ENCODE measurements at regions not wholly inside any gene's neighbourhood (a gene's known extent, or its start where the extent isn't known, plus 50 kb on each side); places are given as distances from the start of the nearest gene placed in this dataset.

- Histone ChIP-seq H3K27ac (ENCODE audit: insufficient read depth, low read length, poor library complexity, severe bottlenecking) (no peak overlapping the region), H3K4me3 (ENCODE audit: low read depth, low read length) (no peak overlapping the region), H3K27me3 (ENCODE audit: control insufficient read depth, insufficient read depth, low read length) (no peaks in the 10 kb centered on the region), H3K4me1 (ENCODE audit: control insufficient read depth, insufficient read depth, low read length, poor library complexity, severe bottlenecking) (no peaks in the 10 kb centered on the region), H3K9me3 (ENCODE audit: control insufficient read depth in 2 of 2, low read length in 2 of 2) (no peaks in the 10 kb centered on the region), H3K36me3 (ENCODE audit: control insufficient read depth, insufficient read depth, low read length) (no peaks in the 10 kb centered on the region)
- no peaks in the 10 kb centered on the region for H3K36me3 Mint-ChIP-seq
- H3K4me1 Mint-ChIP-seq: no peaks in the 10 kb centered on the region
- ATAC-seq (ENCODE audit: low read depth in 2 of 2): no peak
- no peak for DNase-seq
- peaks cover 0 to 23% (median 3%) of the 10 kb centered on the region in 7 donors for H3K9me3 Mint-ChIP-seq
- no peaks in the 10 kb centered on the region for H3K27me3 Mint-ChIP-seq
- H3K4me3 Mint-ChIP-seq: no peak overlapping the region
- H3K27ac Mint-ChIP-seq: no peak overlapping the region
These were observed 149.2 kb downstream of the GNAT3 start for GRCh38 chr7:80362677-80363076.

GRCh38 chr7:80362010-80362618 lies 149.8 kb downstream of the GNAT3 start:
- Mint-ChIP-seq H3K27me3 (no peaks in the 10 kb centered on the region), H3K27ac (no peak overlapping the region)
- no peak for ATAC-seq (ENCODE audit: low read depth in 2 of 2)

GRCh38 chr7:80359476-80359875 lies 152.4 kb downstream of the GNAT3 start:
- peaks cover 0 to 4% of the 10 kb centered on the region in 2 experiments for H3K9me3 ChIP-seq (ENCODE audit: control insufficient read depth in 2 of 2, low read length in 2 of 2)
- no peak overlapping the region for H3K4me3 ChIP-seq (ENCODE audit: low read depth, low read length)
- H3K36me3 Mint-ChIP-seq: no peaks in the 10 kb centered on the region
- H3K4me1 Mint-ChIP-seq: no peaks in the 10 kb centered on the region
- no peaks in the 10 kb centered on the region for H3K27me3 Mint-ChIP-seq
- H3K4me1 ChIP-seq (ENCODE audit: control insufficient read depth, insufficient read depth, low read length, poor library complexity, severe bottlenecking): no peaks in the 10 kb centered on the region
- H3K27ac Mint-ChIP-seq: no peak overlapping the region
- DNase-seq: no peak
- no peaks in the 10 kb centered on the region for H3K27me3 ChIP-seq (ENCODE audit: control insufficient read depth, insufficient read depth, low read length)
- no peak overlapping the region for H3K27ac ChIP-seq (ENCODE audit: insufficient read depth, low read length, poor library complexity, severe bottlenecking)
- no peak for ATAC-seq (ENCODE audit: low read depth in 2 of 2)
- no peaks in the 10 kb centered on the region for H3K36me3 ChIP-seq (ENCODE audit: control insufficient read depth, insufficient read depth, low read length)
- H3K9me3 Mint-ChIP-seq: peaks cover 0 to 19% (median 4%) of the 10 kb centered on the region in 7 donors
- H3K4me3 Mint-ChIP-seq: no peak overlapping the region

More at GRCh38 chr7:80362010-80362618, 149.8 kb downstream of the GNAT3 start:
- no peak overlapping the region for H3K27ac ChIP-seq (ENCODE audit: insufficient read depth, low read length, poor library complexity, severe bottlenecking)
- H3K4me1 Mint-ChIP-seq: no peaks in the 10 kb centered on the region
- peaks cover 0 to 23% (median 6%) of the 10 kb centered on the region in 7 donors for H3K9me3 Mint-ChIP-seq
- H3K4me1 ChIP-seq (ENCODE audit: control insufficient read depth, insufficient read depth, low read length, poor library complexity, severe bottlenecking): no peaks in the 10 kb centered on the region
- H3K27me3 ChIP-seq (ENCODE audit: control insufficient read depth, insufficient read depth, low read length): no peaks in the 10 kb centered on the region
- H3K4me3 ChIP-seq (ENCODE audit: low read depth, low read length): no peak overlapping the region
- H3K9me3 ChIP-seq (ENCODE audit: control insufficient read depth in 2 of 2, low read length in 2 of 2): no peaks in the 10 kb centered on the region
- no peak overlapping the region for H3K4me3 Mint-ChIP-seq
- no peaks in the 10 kb centered on the region for H3K36me3 ChIP-seq (ENCODE audit: control insufficient read depth, insufficient read depth, low read length)
- no peak for DNase-seq
- no peaks in the 10 kb centered on the region for H3K36me3 Mint-ChIP-seq

- H3K9me3 Mint-ChIP-seq: peaks cover 1 to 16% (median 4%) of the 10 kb centered on the region in 7 donors
- ATAC-seq (ENCODE audit: low read depth in 2 of 2) (no peak), DNase-seq (no peak)
- no peaks in the 10 kb centered on the region for H3K27me3 ChIP-seq (ENCODE audit: control insufficient read depth, insufficient read depth, low read length)
- H3K27ac ChIP-seq (ENCODE audit: insufficient read depth, low read length, poor library complexity, severe bottlenecking): no peak overlapping the region
- no peak overlapping the region for H3K4me3 ChIP-seq (ENCODE audit: low read depth, low read length)
- H3K27ac Mint-ChIP-seq: no peak overlapping the region
- H3K36me3 Mint-ChIP-seq: no peaks in the 10 kb centered on the region
- H3K36me3 ChIP-seq (ENCODE audit: control insufficient read depth, insufficient read depth, low read length): no peaks in the 10 kb centered on the region
- H3K27me3 Mint-ChIP-seq: no peaks in the 10 kb centered on the region
- no peaks in the 10 kb centered on the region for H3K4me1 Mint-ChIP-seq
- H3K9me3 ChIP-seq (ENCODE audit: control insufficient read depth in 2 of 2, low read length in 2 of 2): peaks cover 0 to 4% of the 10 kb centered on the region in 2 experiments
- no peaks in the 10 kb centered on the region for H3K4me1 ChIP-seq (ENCODE audit: control insufficient read depth, insufficient read depth, low read length, poor library complexity, severe bottlenecking)
- no peak overlapping the region for H3K4me3 Mint-ChIP-seq
These were observed 152.8 kb downstream of the GNAT3 start for GRCh38 chr7:80359029-80359428.

- ATAC-seq (ENCODE audit: low read depth in 2 of 2): no peak
- Histone ChIP-seq H3K36me3 (ENCODE audit: control insufficient read depth, insufficient read depth, low read length) (no peaks in the 10 kb centered on the region), H3K4me3 (ENCODE audit: low read depth, low read length) (no peak overlapping the region), H3K27ac (ENCODE audit: insufficient read depth, low read length, poor library complexity, severe bottlenecking) (no peak overlapping the region), H3K4me1 (ENCODE audit: control insufficient read depth, insufficient read depth, low read length, poor library complexity, severe bottlenecking) (no peaks in the 10 kb centered on the region), H3K27me3 (ENCODE audit: control insufficient read depth, insufficient read depth, low read length) (no peaks in the 10 kb centered on the region), H3K9me3 (ENCODE audit: control insufficient read depth in 2 of 2, low read length in 2 of 2) (peaks cover 0 to 4% of the 10 kb centered on the region in 2 experiments)
- Mint-ChIP-seq H3K27ac (no peak overlapping the region), H3K36me3 (no peaks in the 10 kb centered on the region), H3K27me3 (no peaks in the 10 kb centered on the region), H3K4me1 (no peaks in the 10 kb centered on the region), H3K4me3 (no peak overlapping the region), H3K9me3 (peaks cover 1 to 13% (median 5%) of the 10 kb centered on the region in 7 donors)
- DNase-seq: no peak
These were observed 154.3 kb downstream of the GNAT3 start for GRCh38 chr7:80357530-80357929.

- peaks cover 0 to 13% (median 7%) of the 10 kb centered on the region in 7 donors for H3K9me3 Mint-ChIP-seq
- no peak overlapping the region for H3K4me3 Mint-ChIP-seq
- no peak for DNase-seq
- no peaks in the 10 kb centered on the region for H3K27me3 ChIP-seq (ENCODE audit: control insufficient read depth, insufficient read depth, low read length)
- H3K27me3 Mint-ChIP-seq: no peaks in the 10 kb centered on the region
- H3K27ac ChIP-seq (ENCODE audit: insufficient read depth, low read length, poor library complexity, severe bottlenecking): no peak overlapping the region
- no peaks in the 10 kb centered on the region for H3K4me1 Mint-ChIP-seq
- peaks cover 0 to 2% of the 10 kb centered on the region in 2 experiments for H3K9me3 ChIP-seq (ENCODE audit: control insufficient read depth in 2 of 2, low read length in 2 of 2)
- H3K4me1 ChIP-seq (ENCODE audit: control insufficient read depth, insufficient read depth, low read length, poor library complexity, severe bottlenecking): no peaks in the 10 kb centered on the region
- no peak overlapping the region for H3K4me3 ChIP-seq (ENCODE audit: low read depth, low read length)
- H3K36me3 Mint-ChIP-seq: no peaks in the 10 kb centered on the region
- no peaks in the 10 kb centered on the region for H3K36me3 ChIP-seq (ENCODE audit: control insufficient read depth, insufficient read depth, low read length)
- no peak overlapping the region for H3K27ac Mint-ChIP-seq
- ATAC-seq (ENCODE audit: low read depth in 2 of 2): no peak
These were observed 161.4 kb downstream of the GNAT3 start for GRCh38 chr7:80350430-80350829.

GRCh38 chr7:80348223-80348622 lies 163.6 kb downstream of the GNAT3 start:
- Histone ChIP-seq H3K4me3 (ENCODE audit: low read depth, low read length) (no peak overlapping the region), H3K27ac (ENCODE audit: insufficient read depth, low read length, poor library complexity, severe bottlenecking) (no peak overlapping the region), H3K36me3 (ENCODE audit: control insufficient read depth, insufficient read depth, low read length) (no peaks in the 10 kb centered on the region), H3K4me1 (ENCODE audit: control insufficient read depth, insufficient read depth, low read length, poor library complexity, severe bottlenecking) (no peaks in the 10 kb centered on the region), H3K9me3 (ENCODE audit: control insufficient read depth in 2 of 2, low read length in 2 of 2) (no peaks in the 10 kb centered on the region), H3K27me3 (ENCODE audit: control insufficient read depth, insufficient read depth, low read length) (no peaks in the 10 kb centered on the region)
- no peak for ATAC-seq (ENCODE audit: low read depth in 2 of 2)
- H3K27ac Mint-ChIP-seq: no peak overlapping the region
- no peaks in the 10 kb centered on the region for H3K27me3 Mint-ChIP-seq
- peaks cover 0 to 9% (median 3%) of the 10 kb centered on the region in 7 donors for H3K9me3 Mint-ChIP-seq
- H3K4me3 Mint-ChIP-seq: no peak overlapping the region
- H3K36me3 Mint-ChIP-seq: no peaks in the 10 kb centered on the region
- DNase-seq: no peak
- H3K4me1 Mint-ChIP-seq: no peaks in the 10 kb centered on the region

GRCh38 chr7:80347173-80347572 lies 164.7 kb downstream of the GNAT3 start:
- Histone ChIP-seq H3K36me3 (ENCODE audit: control insufficient read depth, insufficient read depth, low read length) (no peaks in the 10 kb centered on the region), H3K27ac (ENCODE audit: insufficient read depth, low read length, poor library complexity, severe bottlenecking) (no peak overlapping the region), H3K4me1 (ENCODE audit: control insufficient read depth, insufficient read depth, low read length, poor library complexity, severe bottlenecking) (no peaks in the 10 kb centered on the region), H3K4me3 (ENCODE audit: low read depth, low read length) (no peak overlapping the region), H3K9me3 (ENCODE audit: control insufficient read depth in 2 of 2, low read length in 2 of 2) (no peaks in the 10 kb centered on the region), H3K27me3 (ENCODE audit: control insufficient read depth, insufficient read depth, low read length) (no peaks in the 10 kb centered on the region)
- Mint-ChIP-seq H3K4me1 (no peaks in the 10 kb centered on the region), H3K36me3 (no peaks in the 10 kb centered on the region), H3K9me3 (peaks cover 0 to 8% (median 4%) of the 10 kb centered on the region in 7 donors), H3K4me3 (no peak overlapping the region), H3K27ac (no peak overlapping the region), H3K27me3 (no peaks in the 10 kb centered on the region)
- ATAC-seq (ENCODE audit: low read depth in 2 of 2) (no peak), DNase-seq (no peak)

All from CD4-positive, CD25-positive, alpha-beta regulatory T cell (primary cell).